ENCODE measurements at regions not wholly inside any gene's neighbourhood (a gene's known extent, or its start where the extent isn't known, plus 50 kb on each side); places are given as distances from the start of the nearest gene placed in this dataset.

DNA sequence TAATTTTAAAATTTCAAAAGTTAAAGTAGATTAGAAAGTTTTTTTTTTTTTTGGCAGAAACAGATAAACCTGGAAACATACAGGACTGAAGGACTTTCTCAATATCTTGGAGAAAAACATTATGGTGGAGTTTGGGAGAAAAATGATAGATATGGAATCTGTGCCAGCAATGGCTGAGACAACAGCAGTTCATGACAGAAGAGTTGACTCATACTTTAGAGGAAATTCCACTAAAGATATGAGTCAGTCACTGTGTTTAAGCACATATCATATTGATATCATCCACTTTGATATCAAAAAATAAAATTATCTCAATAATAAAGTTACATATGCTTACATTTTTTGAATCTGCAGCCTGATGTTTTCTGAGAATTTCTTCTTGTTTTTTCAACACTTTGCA lies 193.9 kb upstream of the OR4E1 start:
- TF ChIP-seq EP300 (IDR thresholded peaks at IDR 0.05) = no peak
- TF ChIP-seq, protein P1, sequence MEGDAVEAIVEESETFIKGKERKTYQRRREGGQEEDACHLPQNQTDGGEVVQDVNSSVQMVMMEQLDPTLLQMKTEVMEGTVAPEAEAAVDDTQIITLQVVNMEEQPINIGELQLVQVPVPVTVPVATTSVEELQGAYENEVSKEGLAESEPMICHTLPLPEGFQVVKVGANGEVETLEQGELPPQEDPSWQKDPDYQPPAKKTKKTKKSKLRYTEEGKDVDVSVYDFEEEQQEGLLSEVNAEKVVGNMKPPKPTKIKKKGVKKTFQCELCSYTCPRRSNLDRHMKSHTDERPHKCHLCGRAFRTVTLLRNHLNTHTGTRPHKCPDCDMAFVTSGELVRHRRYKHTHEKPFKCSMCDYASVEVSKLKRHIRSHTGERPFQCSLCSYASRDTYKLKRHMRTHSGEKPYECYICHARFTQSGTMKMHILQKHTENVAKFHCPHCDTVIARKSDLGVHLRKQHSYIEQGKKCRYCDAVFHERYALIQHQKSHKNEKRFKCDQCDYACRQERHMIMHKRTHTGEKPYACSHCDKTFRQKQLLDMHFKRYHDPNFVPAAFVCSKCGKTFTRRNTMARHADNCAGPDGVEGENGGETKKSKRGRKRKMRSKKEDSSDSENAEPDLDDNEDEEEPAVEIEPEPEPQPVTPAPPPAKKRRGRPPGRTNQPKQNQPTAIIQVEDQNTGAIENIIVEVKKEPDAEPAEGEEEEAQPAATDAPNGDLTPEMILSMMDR (IDR thresholded peaks at IDR 0.05) = no peak
- TF ChIP-seq POLR2AphosphoS5 (IDR thresholded peaks at IDR 0.05) = no peak
- no peak for TF ChIP-seq POLR2A (IDR thresholded peaks at IDR 0.05)
